Neural cell (in vitro differentiated cells): ENCODE measurements at regions not wholly inside any gene's neighbourhood (a gene's known extent, or its start where the extent isn't known, plus 50 kb on each side); places are given as distances from the start of the nearest gene placed in this dataset.

Experiments
- H2AFZ ChIP-seq: fragments of 200-600, 300-800 bp; sonication (generic), shearing (Covaris generic); 2 replicates; pipeline ENCODE4 v1.6.0; 2014; ENCODE audit warnings: low read depth, mild to moderate bottlenecking, antibody characterized with exemption, low read length, moderate library complexity
- H3F3A ChIP-seq: fragments of 200-600 bp; shearing (Covaris generic); 2 replicates; pipeline ENCODE4 v1.6.1; 2016; ENCODE audit warnings: mild to moderate bottlenecking, moderate library complexity, mixed read lengths, antibody characterized with exemption, low read length; ENCODE audit not compliant: insufficient read depth, poor library complexity, severe bottlenecking
- H3K27ac ChIP-seq: fragments of 200-600, 300-800 bp; sonication (generic), shearing (Covaris generic); 2 replicates; pipeline ENCODE4 v1.5.1; 2014; ENCODE audit warnings: mild to moderate bottlenecking, low read length, moderate library complexity
- H3K27me3 ChIP-seq: fragments of 300-800, 200-600 bp; sonication (generic), shearing (Covaris generic); 2 replicates; pipeline ENCODE4 v1.6.0; 2014; ENCODE audit warnings: mild to moderate bottlenecking, low read depth, low read length, moderate library complexity; ENCODE audit not compliant: insufficient read depth
- H3K36me3 ChIP-seq: fragments of 300-800, 200-600 bp; sonication (generic), shearing (Covaris generic); 2 replicates; pipeline ENCODE4 v1.5.1; 2014; ENCODE audit warnings: mild to moderate bottlenecking, antibody characterized with exemption, low read length, moderate library complexity; ENCODE audit not compliant: insufficient read depth
- H3K4me2 ChIP-seq: fragments of 300-800, 200-600 bp; sonication (generic), shearing (Covaris generic); 2 replicates; pipeline ENCODE4 v1.6.0; 2014; ENCODE audit warnings: mild to moderate bottlenecking, low read length
- H3K4me3 ChIP-seq: fragments of 300-800, 200-600 bp; sonication (generic), shearing (Covaris generic); 2 replicates; pipeline ENCODE4 v1.5.1; 2014; ENCODE audit warnings: mild to moderate bottlenecking, low read length, moderate library complexity
- H3K79me2 ChIP-seq: fragments of 200-600 bp; shearing (Covaris generic); replicated peaks from 2 replicates; pipeline ENCODE4 v1.6.0; 2014; ENCODE audit warnings: mild to moderate bottlenecking, low read length, moderate library complexity; ENCODE audit not compliant: insufficient read depth
- H3K9ac ChIP-seq: fragments of 300-800, 200-600 bp; sonication (generic), shearing (Covaris generic); 2 replicates; pipeline ENCODE4 v1.6.1; 2016; ENCODE audit warnings: mild to moderate bottlenecking, low read length, mixed read lengths
- H3K9me2 ChIP-seq: fragments of 200-600 bp; shearing (Covaris generic); 2 replicates; pipeline ENCODE4 v1.6.1; 2016; ENCODE audit warnings: mild to moderate bottlenecking, low read length, mixed read lengths; ENCODE audit not compliant: insufficient read depth
- H3K9me3 ChIP-seq: fragments of 200-600, 300-800 bp; sonication (generic), shearing (Covaris generic); 2 replicates; pipeline ENCODE4 v1.6.1; 2016; ENCODE audit warnings: mild to moderate bottlenecking, mixed run types, low read length, moderate library complexity, mixed read lengths
- H4K20me1 ChIP-seq: fragments of 200-600 bp; shearing (Covaris generic); 2 replicates; pipeline ENCODE4 v1.6.1; 2016; ENCODE audit warnings: mild to moderate bottlenecking, mixed run types; ENCODE audit not compliant: insufficient read depth
- CTCF ChIP-seq: fragments of 450-650 bp; IDR thresholded peaks from 2 replicates; pipeline ENCODE4 v1.5.1; 2014; ENCODE audit warnings: antibody characterized with exemption, mild to moderate bottlenecking, moderate library complexity; ENCODE audit not compliant: poor library complexity, severe bottlenecking
- EP300 ChIP-seq: fragments of 450-650 bp; conservative IDR thresholded peaks from 2 replicates; pipeline ENCODE4 v1.6.1; 2014; ENCODE audit warnings: antibody characterized with exemption, mild to moderate bottlenecking, moderate library complexity; ENCODE audit not compliant: poor library complexity, severe bottlenecking
- EZH2 ChIP-seq: fragments of 200-600, 300-800 bp; shearing (Covaris generic), sonication (generic); IDR thresholded peaks from 2 replicates; pipeline ENCODE4 v1.6.1; 2014; ENCODE audit warnings: antibody characterized with exemption, low read length, borderline replicate concordance, mild to moderate bottlenecking; ENCODE audit not compliant: insufficient read depth, poor library complexity, severe bottlenecking
- MXI1 ChIP-seq: fragments of 450-650 bp; conservative IDR thresholded peaks from 2 replicates; pipeline ENCODE4 v1.6.1; 2014; ENCODE audit warnings: antibody characterized with exemption, mild to moderate bottlenecking; ENCODE audit not compliant: poor library complexity, severe bottlenecking
- POLR2AphosphoS5 ChIP-seq: IDR thresholded peaks from 2 replicates; pipeline ENCODE4 v1.6.1; 2012
- RAD21 ChIP-seq: fragments of 450-650 bp; conservative IDR thresholded peaks from 2 replicates; pipeline ENCODE4 v1.6.1; 2014; ENCODE audit warnings: antibody characterized with exemption, mild to moderate bottlenecking, moderate library complexity
- SMC3 ChIP-seq: fragments of 450-650 bp; conservative IDR thresholded peaks from 2 replicates; pipeline ENCODE4 v1.6.1; 2014; ENCODE audit warnings: antibody characterized with exemption, mild to moderate bottlenecking, moderate library complexity; ENCODE audit not compliant: poor library complexity
- TAF1 ChIP-seq: IDR thresholded peaks from 2 replicates; pipeline ENCODE4 v1.6.1; 2012; ENCODE audit warnings: low read depth
- TF ChIP-seq, protein P1 (sequence below): IDR thresholded peaks from 2 replicates; pipeline ENCODE4 v1.6.1; 2012; ENCODE audit warnings: borderline replicate concordance

DNA sequence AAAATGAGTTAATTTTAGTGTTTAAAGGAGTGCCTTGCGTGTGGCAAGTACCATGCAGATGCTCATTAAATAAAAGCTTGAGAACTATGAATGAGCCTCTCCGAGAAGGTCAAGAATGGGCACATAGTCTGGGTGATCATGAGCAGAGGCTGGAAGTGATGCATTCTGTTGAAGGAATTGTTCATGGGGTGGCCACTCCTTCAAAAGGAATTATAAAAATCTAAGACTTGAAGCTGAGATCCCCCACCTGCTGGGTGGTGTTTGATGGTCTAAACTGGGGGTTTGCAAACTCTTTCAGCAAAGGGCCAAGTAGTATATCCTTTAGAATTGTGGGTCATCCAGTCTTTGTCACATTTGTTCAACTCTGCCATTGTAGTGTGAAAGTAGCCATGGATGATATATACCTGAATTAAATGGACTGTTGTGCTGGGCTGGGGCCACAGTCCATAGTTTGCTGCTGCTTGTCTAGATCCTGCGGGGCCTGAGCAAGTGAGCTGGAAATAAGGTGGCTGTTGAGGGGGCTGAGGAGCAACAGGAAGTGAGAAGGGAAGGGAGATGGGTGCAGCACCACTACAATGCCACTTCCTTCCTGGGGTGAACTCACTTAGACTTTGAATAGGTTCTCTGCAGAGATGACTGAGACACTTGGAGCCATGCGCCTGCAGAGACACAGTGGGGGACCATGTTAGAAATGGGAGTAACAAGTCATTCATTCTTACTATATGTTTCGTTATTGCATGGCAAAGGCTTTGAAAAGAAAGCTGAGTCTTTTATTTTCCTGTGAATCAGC lies 179.0 kb downstream of the SNX19 start:
- H3K9me3 ChIP-seq, result peaks cover 4% of the 10 kb centered on the region
- peak overlapping the region; percentile 42 for H3K27ac ChIP-seq
- H3K9me2 ChIP-seq, result no peaks in the 10 kb centered on the region
- H4K20me1 ChIP-seq, result no peaks in the 10 kb centered on the region
- H3K9ac ChIP-seq, result no peak overlapping the region
- H3K4me2 ChIP-seq, result no peak overlapping the region
- H3F3A ChIP-seq, result no peaks in the 10 kb centered on the region
- TF ChIP-seq POLR2AphosphoS5 (no peak), SMC3 (no peak), MXI1 (no peak), CTCF (no peak), RAD21 (no peak), EP300 (no peak), TAF1 (no peak), EZH2 (no peak)
- TF ChIP-seq, protein P1, sequence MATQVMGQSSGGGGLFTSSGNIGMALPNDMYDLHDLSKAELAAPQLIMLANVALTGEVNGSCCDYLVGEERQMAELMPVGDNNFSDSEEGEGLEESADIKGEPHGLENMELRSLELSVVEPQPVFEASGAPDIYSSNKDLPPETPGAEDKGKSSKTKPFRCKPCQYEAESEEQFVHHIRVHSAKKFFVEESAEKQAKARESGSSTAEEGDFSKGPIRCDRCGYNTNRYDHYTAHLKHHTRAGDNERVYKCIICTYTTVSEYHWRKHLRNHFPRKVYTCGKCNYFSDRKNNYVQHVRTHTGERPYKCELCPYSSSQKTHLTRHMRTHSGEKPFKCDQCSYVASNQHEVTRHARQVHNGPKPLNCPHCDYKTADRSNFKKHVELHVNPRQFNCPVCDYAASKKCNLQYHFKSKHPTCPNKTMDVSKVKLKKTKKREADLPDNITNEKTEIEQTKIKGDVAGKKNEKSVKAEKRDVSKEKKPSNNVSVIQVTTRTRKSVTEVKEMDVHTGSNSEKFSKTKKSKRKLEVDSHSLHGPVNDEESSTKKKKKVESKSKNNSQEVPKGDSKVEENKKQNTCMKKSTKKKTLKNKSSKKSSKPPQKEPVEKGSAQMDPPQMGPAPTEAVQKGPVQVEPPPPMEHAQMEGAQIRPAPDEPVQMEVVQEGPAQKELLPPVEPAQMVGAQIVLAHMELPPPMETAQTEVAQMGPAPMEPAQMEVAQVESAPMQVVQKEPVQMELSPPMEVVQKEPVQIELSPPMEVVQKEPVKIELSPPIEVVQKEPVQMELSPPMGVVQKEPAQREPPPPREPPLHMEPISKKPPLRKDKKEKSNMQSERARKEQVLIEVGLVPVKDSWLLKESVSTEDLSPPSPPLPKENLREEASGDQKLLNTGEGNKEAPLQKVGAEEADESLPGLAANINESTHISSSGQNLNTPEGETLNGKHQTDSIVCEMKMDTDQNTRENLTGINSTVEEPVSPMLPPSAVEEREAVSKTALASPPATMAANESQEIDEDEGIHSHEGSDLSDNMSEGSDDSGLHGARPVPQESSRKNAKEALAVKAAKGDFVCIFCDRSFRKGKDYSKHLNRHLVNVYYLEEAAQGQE, result no peak
- no peak overlapping the region for H2AFZ ChIP-seq
- no peaks in the 10 kb centered on the region for H3K36me3 ChIP-seq
- no peaks in the 10 kb centered on the region for H3K27me3 ChIP-seq
- H3K4me3 ChIP-seq, result peak overlapping the region; percentile 4
- no peaks in the 10 kb centered on the region for H3K79me2 ChIP-seq

DNA sequence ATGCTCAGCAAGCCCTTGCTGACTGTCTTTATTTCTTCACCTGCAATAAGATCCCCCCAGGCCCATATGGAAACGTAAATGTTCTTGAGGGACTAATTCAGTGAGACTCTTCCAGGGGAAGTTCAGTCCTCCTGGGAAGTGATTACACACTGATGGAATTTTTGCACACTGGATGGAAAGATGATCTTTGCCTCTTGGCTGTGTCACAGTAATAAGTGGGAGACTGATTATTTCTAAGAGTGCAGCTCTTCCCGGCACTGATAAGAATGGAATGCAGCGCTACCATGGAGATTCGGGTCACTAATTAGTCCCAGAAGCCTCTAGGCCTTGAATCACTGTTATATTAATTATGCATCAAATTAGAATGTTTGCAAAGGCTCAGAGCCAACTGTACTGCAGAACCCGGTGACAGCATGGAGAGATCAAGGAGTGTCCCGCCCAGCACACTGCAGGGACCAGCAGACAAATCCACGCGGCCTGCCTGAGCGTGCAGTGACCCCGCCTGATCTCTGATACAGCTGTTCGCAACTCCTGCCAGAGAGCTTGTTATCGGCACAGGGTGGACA lies 178.3 kb downstream of the SNX19 start:
- peak overlapping the region; percentile 42 for H3K27ac ChIP-seq
- no peak overlapping the region for H3K4me2 ChIP-seq
- no peaks in the 10 kb centered on the region for H3K27me3 ChIP-seq
- H2AFZ ChIP-seq, result peak overlapping the region; percentile 37
- H3K36me3 ChIP-seq, result no peaks in the 10 kb centered on the region
- H3K79me2 ChIP-seq, result no peaks in the 10 kb centered on the region
- no peaks in the 10 kb centered on the region for H3F3A ChIP-seq
- H4K20me1 ChIP-seq, result no peaks in the 10 kb centered on the region
- no peaks in the 10 kb centered on the region for H3K9me2 ChIP-seq
- H3K9me3 ChIP-seq, result peaks cover 4% of the 10 kb centered on the region
- TF ChIP-seq EP300 (no peak), CTCF (no peak), RAD21 (no peak), TAF1 (no peak), EZH2 (no peak), POLR2AphosphoS5 (no peak), SMC3 (no peak), MXI1 (no peak)
- TF ChIP-seq, protein P1, result no peak
- H3K4me3 ChIP-seq, result peak overlapping the region; percentile 4
- H3K9ac ChIP-seq, result no peak overlapping the region
